SK-N-SH (cell line): ENCODE measurements at regions not wholly inside any gene's neighbourhood (a gene's known extent, or its start where the extent isn't known, plus 50 kb on each side); places are given as distances from the start of the nearest gene placed in this dataset.

ENCODE experiments used
- CTCF ChIA-PET: fragments of 300-600, 350-600 bp; formaldehyde crosslinking; extraction: SDS; loops from one replicate; lab custom pipeline; 2021; lab: Yijun Ruan, JAX
- POLR2A ChIA-PET: fragments of 350-600 bp; sonication (Branson Sonifier 250); formaldehyde crosslinking; extraction: SDS; loops from one replicate; lab custom pipeline; 2020; ENCODE audit warnings: antibody characterized with exemption, inconsistent platforms; lab: Yijun Ruan, JAX
- DNase-seq: peaks from one replicate; pipeline ENCODE4 v3.0.0; 2012
- H2AFZ ChIP-seq: fragments of 200-600 bp; sonication (generic); 2 replicates; pipeline ENCODE4 v1.8.1; 2016; ENCODE audit warnings: antibody characterized with exemption, mild to moderate bottlenecking, low read depth
- H3F3A ChIP-seq: fragments of 200-600 bp; sonication (generic); replicated peaks from 2 replicates; pipeline ENCODE3; 2016; ENCODE audit warnings: antibody characterized with exemption, mild to moderate bottlenecking; ENCODE audit not compliant: insufficient read depth
- H3K27ac ChIP-seq, 2 experiments: fragments of 200-500 bp in 1 of 2; fragments of 200-600 bp in 1 of 2; sonication (Bioruptor generic) in 1 of 2; sonication (generic), shearing (Covaris generic) in 1 of 2; 2 replicates each; pipeline versions ENCODE4 v1.5.1 to v1.6.1; 2014 to 2016; ENCODE audit warnings: low read depth in 2 of 2, inconsistent platforms in 1 of 2, low read length in 1 of 2, mild to moderate bottlenecking in 1 of 2, mixed read lengths in 1 of 2
- H3K27me3 ChIP-seq: fragments of 200-600 bp; sonication (generic), shearing (Covaris generic); 2 replicates; pipeline ENCODE4 v1.6.1; 2016; ENCODE audit warnings: mixed run types; ENCODE audit not compliant: insufficient read depth
- H3K36me3 ChIP-seq, 2 experiments: fragments of 200-500 bp in 1 of 2; fragments of 200-600 bp in 1 of 2; sonication (Bioruptor generic) in 1 of 2; sonication (generic) in 1 of 2; replicated peaks in 1 of 2; 2 replicates each; pipeline versions ENCODE3 to v1.5.1; 2014 to 2016; ENCODE audit warnings: low read length in 1 of 2, mild to moderate bottlenecking in 1 of 2; ENCODE audit not compliant: insufficient read depth in 2 of 2, control insufficient read depth in 1 of 2
- H3K4me1 ChIP-seq, 2 experiments: fragments of 200-500 bp in 1 of 2; fragments of 200-600 bp in 1 of 2; sonication (Bioruptor generic) in 1 of 2; sonication (generic), shearing (Covaris generic) in 1 of 2; 2 replicates each; pipeline versions ENCODE4 v1.5.1 to v1.6.1; 2014 to 2016; ENCODE audit warnings: low read depth in 1 of 2, low read length in 1 of 2, mixed run types in 1 of 2; ENCODE audit not compliant: insufficient read depth in 2 of 2, control insufficient read depth in 1 of 2
- H3K4me2 ChIP-seq: fragments of 200-600 bp; sonication (generic), shearing (Covaris generic); 2 replicates; pipeline ENCODE4 v1.6.1; 2017; ENCODE audit warnings: mixed run types
- H3K4me3 ChIP-seq, 2 experiments: fragments of 200-500 bp in 1 of 2; fragments of 200-600 bp in 1 of 2; sonication (Bioruptor generic) in 1 of 2; sonication (generic), shearing (Covaris generic) in 1 of 2; 2 replicates each; pipeline versions ENCODE4 v1.5.1 to v1.8.1; 2014 to 2016; ENCODE audit warnings: low read depth in 2 of 2, inconsistent platforms in 1 of 2, low read length in 1 of 2, mild to moderate bottlenecking in 1 of 2, mixed read lengths in 1 of 2, moderate library complexity in 1 of 2
- H3K79me2 ChIP-seq: fragments of 200-600 bp; sonication (generic); 2 replicates; pipeline ENCODE4 v1.8.1; 2017; ENCODE audit warnings: mild to moderate bottlenecking; ENCODE audit not compliant: insufficient read depth
- H3K9ac ChIP-seq: fragments of 200-600 bp; sonication (generic); 2 replicates; pipeline ENCODE4 v1.6.1; 2017; ENCODE audit warnings: mixed run types
- H3K9me2 ChIP-seq: fragments of 200-600 bp; sonication (generic); 2 replicates; pipeline ENCODE4 v1.6.1; 2017; ENCODE audit warnings: mixed run types
- H3K9me3 ChIP-seq: fragments of 200-600 bp; sonication (generic); 2 replicates; pipeline ENCODE4 v1.6.1; 2017; ENCODE audit warnings: mixed run types, mild to moderate bottlenecking, moderate library complexity
- H4K20me1 ChIP-seq: fragments of 200-600 bp; sonication (generic); 2 replicates; pipeline ENCODE4 v1.6.1; 2017; ENCODE audit warnings: mild to moderate bottlenecking, mixed run types; ENCODE audit not compliant: insufficient read depth
- EP300 ChIP-seq, 2 experiments: IDR thresholded peaks; 2 replicates each; pipeline versions ENCODE4 v1.4.0 to v1.6.1; 2012; ENCODE audit warnings: borderline replicate concordance in 1 of 2, low read depth in 1 of 2, low read length in 1 of 2
- EZH2phosphoT487 ChIP-seq: fragments of 200-600 bp; sonication (generic); IDR thresholded peaks from 2 replicates; pipeline ENCODE4 v1.6.1; 2017; ENCODE audit warnings: low read depth, mixed run types, mild to moderate bottlenecking, antibody characterized with exemption, moderate library complexity, borderline replicate concordance
- FOSL2 ChIP-seq: IDR thresholded peaks from 2 replicates; pipeline ENCODE4 v1.4.0; 2012; ENCODE audit warnings: low read depth, mild to moderate bottlenecking, moderate library complexity, borderline replicate concordance
- FOXJ3 ChIP-seq: sonication (generic); formaldehyde crosslinking; IDR thresholded peaks from 2 replicates; pipeline ENCODE4 v1.5.1; 2020; ENCODE audit warnings: mild to moderate bottlenecking, missing genetic modification reagents
- FOXM1 ChIP-seq: IDR thresholded peaks from 2 replicates; pipeline ENCODE4 v1.4.0; 2012; ENCODE audit warnings: low read depth, mild to moderate bottlenecking
- MXI1 ChIP-seq: IDR thresholded peaks from 2 replicates; pipeline ENCODE4 v1.6.1; 2012; ENCODE audit warnings: mild to moderate bottlenecking, low read depth, low read length, improper control_type of control experiment
- POLR2AphosphoS5 ChIP-seq: IDR thresholded peaks from 2 replicates; pipeline ENCODE4 v1.6.1; 2012; ENCODE audit warnings: low read depth, low read length
- RAD21 ChIP-seq: IDR thresholded peaks from 2 replicates; pipeline ENCODE4 v1.6.1; 2012; ENCODE audit warnings: mild to moderate bottlenecking, low read length
- RCOR1 ChIP-seq: fragments of 150-350 bp; IDR thresholded peaks from 2 replicates; pipeline ENCODE4 v1.6.1; 2017; ENCODE audit warnings: antibody characterized with exemption, low read length
- RFX5 ChIP-seq: IDR thresholded peaks from 2 replicates; pipeline ENCODE4 v1.6.1; 2012; ENCODE audit warnings: mild to moderate bottlenecking, improper control_type of control experiment, low read length
- SIN3A ChIP-seq: IDR thresholded peaks from 2 replicates; pipeline ENCODE4 v1.6.1; 2012; ENCODE audit warnings: low read depth, mild to moderate bottlenecking, low read length, moderate library complexity, borderline replicate concordance
- SMC3 ChIP-seq: IDR thresholded peaks from 2 replicates; pipeline ENCODE4 v1.6.1; 2012; ENCODE audit warnings: low read depth, low read length, improper control_type of control experiment
- TAF1 ChIP-seq: IDR thresholded peaks from 2 replicates; pipeline ENCODE4 v1.6.1; 2012; ENCODE audit warnings: low read depth, mild to moderate bottlenecking, low read length, moderate library complexity, borderline replicate concordance
- ZBTB33 ChIP-seq: IDR thresholded peaks from 2 replicates; pipeline ENCODE4 v1.4.0; 2012; ENCODE audit warnings: low read depth, borderline replicate concordance
- WGBS: methylation state at CpG from one replicate; pipeline ENCODE4 v1.1.6; 2017; ENCODE audit warnings: low lambda C conversion rate; 5-methylcytosine and 5-hydroxymethylcytosine counted together
- TF ChIP-seq, protein P1 (sequence below): fragments of 150-350 bp; IDR thresholded peaks from 2 replicates; pipeline ENCODE4 v1.6.1; 2017; ENCODE audit warnings: antibody characterized with exemption, low read length, low read depth, borderline replicate concordance
- TF ChIP-seq, protein P2 (sequence below): fragments of 200-600 bp; sonication (generic); IDR thresholded peaks from 2 replicates; pipeline ENCODE4 v1.6.1; 2017; ENCODE audit warnings: antibody characterized with exemption, mild to moderate bottlenecking, moderate library complexity
- TF ChIP-seq, protein P3 (sequence below): IDR thresholded peaks from 2 replicates; pipeline ENCODE4 v1.4.0; 2012; ENCODE audit warnings: low read depth

DNA sequence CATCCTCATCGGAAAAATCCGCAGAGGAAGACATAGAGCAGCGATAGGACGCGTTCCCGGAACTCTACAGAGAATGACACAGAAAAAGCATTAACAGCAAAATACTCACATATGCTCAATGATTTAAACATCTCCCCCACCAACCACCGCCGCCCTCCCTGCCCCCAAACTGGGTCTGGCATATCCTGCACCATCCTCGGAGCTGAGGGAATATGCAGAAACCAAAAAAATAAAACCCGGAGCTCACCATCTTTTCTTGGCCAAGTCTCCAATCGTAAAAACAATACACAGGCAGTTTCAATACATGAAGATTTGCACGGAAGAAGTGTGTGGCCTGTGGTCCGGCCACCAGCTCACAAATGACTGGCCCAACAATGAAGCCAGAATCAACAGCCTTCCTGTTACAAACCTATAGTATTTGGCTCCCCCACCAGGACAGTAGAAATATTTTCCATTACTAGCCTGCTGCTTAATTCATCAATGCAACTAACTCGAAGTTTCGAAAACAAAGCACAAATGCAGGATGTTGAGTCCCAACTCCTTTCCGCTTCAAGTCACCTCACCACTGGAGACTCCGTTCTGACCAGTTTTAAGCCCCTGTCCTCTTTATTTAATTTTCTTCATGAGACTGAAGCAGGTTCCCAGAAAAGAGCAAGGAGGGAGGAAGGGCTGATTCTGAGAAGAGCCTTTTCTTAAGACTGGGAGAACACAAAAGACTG is 103.2 kb upstream of the BEND6 start:
- Histone ChIP-seq H3K4me3 (peak overlapping the region; percentile 57 to 73), H3K9me3 (no peaks in the 10 kb centered on the region), H4K20me1 (no peaks in the 10 kb centered on the region; the same call in 1 of the 2 replicates), H2AFZ (peak overlapping the region; percentile 83), H3F3A (peaks cover 22% of the 10 kb centered on the region), H3K4me2 (peak overlapping the region; percentile 84), H3K9me2 (no peaks in the 10 kb centered on the region), H3K36me3 (peaks cover 2 to 4% of the 10 kb centered on the region in 2 experiments), H3K4me1 (peaks cover 9 to 22% of the 10 kb centered on the region in 2 experiments; a peak in 3 of 4 replicates), H3K27me3 (no peaks in the 10 kb centered on the region), H3K9ac (peak overlapping the region; percentile 72), H3K27ac (peak overlapping the region; percentile 86 to 92), H3K79me2 (peaks cover 79% of the 10 kb centered on the region)
- TF ChIP-seq SMC3 (peak; percentile 56), TAF1 (no peak; the same call in 1 of the 2 replicates), ZBTB33 (no peak), FOSL2 (no peak), SIN3A (peak; percentile 50; the same call in 1 of the 2 replicates), FOXJ3 (0 out of 2 replicates have a peak, but pooled peaks have one; percentile 39), FOXM1 (no peak), RAD21 (peak; percentile 87), EP300 (IDR thresholded peaks at IDR 0.05; ENCODE audit: borderline replicate concordance in 1 of 2, low read depth in 1 of 2, low read length in 1 of 2) (peak in 1 of 2 experiments; percentile 29; a peak in 1 of 4 replicates), POLR2AphosphoS5 (0 out of 2 replicates have a peak, but pooled peaks have one; percentile 21), RFX5 (no peak), MXI1 (peak; percentile 45; the same call in 1 of the 2 replicates), RCOR1 (peak; percentile 18; the same call in 1 of the 2 replicates), EZH2phosphoT487 (no peak)
- TF ChIP-seq, protein P1, sequence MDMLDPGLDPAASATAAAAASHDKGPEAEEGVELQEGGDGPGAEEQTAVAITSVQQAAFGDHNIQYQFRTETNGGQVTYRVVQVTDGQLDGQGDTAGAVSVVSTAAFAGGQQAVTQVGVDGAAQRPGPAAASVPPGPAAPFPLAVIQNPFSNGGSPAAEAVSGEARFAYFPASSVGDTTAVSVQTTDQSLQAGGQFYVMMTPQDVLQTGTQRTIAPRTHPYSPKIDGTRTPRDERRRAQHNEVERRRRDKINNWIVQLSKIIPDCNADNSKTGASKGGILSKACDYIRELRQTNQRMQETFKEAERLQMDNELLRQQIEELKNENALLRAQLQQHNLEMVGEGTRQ: no peak
- TF ChIP-seq, protein P2, sequence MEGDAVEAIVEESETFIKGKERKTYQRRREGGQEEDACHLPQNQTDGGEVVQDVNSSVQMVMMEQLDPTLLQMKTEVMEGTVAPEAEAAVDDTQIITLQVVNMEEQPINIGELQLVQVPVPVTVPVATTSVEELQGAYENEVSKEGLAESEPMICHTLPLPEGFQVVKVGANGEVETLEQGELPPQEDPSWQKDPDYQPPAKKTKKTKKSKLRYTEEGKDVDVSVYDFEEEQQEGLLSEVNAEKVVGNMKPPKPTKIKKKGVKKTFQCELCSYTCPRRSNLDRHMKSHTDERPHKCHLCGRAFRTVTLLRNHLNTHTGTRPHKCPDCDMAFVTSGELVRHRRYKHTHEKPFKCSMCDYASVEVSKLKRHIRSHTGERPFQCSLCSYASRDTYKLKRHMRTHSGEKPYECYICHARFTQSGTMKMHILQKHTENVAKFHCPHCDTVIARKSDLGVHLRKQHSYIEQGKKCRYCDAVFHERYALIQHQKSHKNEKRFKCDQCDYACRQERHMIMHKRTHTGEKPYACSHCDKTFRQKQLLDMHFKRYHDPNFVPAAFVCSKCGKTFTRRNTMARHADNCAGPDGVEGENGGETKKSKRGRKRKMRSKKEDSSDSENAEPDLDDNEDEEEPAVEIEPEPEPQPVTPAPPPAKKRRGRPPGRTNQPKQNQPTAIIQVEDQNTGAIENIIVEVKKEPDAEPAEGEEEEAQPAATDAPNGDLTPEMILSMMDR: peak; percentile 77
- TF ChIP-seq, protein P3, sequence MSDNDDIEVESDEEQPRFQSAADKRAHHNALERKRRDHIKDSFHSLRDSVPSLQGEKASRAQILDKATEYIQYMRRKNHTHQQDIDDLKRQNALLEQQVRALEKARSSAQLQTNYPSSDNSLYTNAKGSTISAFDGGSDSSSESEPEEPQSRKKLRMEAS: peak; percentile 37; the same call in 1 of the 2 replicates
- ChIA-PET POLR2A (interaction anchor here (0.7 to 1.5 kb wide), 5 partner anchors 9 to 309 kb away, joined by 3 to 5 read pairs (median 3); no protein-coding TSS in a partner anchor), CTCF (interaction anchor here (0.6 to 6.4 kb wide), 61 partner anchors 8 to 500 kb away, joined by 3 to 120 read pairs (median 4); partner anchors contain the start of genes BEND6 and DST)
- peak; percentile 66 for DNase-seq
- WGBS: 15% methylated on average over 17 of the region's 17 CpGs
